ENCODE measurements at regions not wholly inside any gene's neighbourhood (a gene's known extent, or its start where the extent isn't known, plus 50 kb on each side); places are given as distances from the start of the nearest gene placed in this dataset.
"Not testable (repeated sequence)": the region's sequence is repeated elsewhere in the genome, so short reads cannot be mapped to it uniquely, and the experiment has no call there.

- no peaks in the 10 kb centered on the region for H3K27me3 ChIP-seq
- DNase-seq (ENCODE audit: low spot score in 2 of 2), result no peak
- H3K4me3 ChIP-seq, result no peak overlapping the region
- H3K4me1 ChIP-seq, result no peaks in the 10 kb centered on the region
- H3K36me3 ChIP-seq, result no peaks in the 10 kb centered on the region
- TF ChIP-seq, protein P1, sequence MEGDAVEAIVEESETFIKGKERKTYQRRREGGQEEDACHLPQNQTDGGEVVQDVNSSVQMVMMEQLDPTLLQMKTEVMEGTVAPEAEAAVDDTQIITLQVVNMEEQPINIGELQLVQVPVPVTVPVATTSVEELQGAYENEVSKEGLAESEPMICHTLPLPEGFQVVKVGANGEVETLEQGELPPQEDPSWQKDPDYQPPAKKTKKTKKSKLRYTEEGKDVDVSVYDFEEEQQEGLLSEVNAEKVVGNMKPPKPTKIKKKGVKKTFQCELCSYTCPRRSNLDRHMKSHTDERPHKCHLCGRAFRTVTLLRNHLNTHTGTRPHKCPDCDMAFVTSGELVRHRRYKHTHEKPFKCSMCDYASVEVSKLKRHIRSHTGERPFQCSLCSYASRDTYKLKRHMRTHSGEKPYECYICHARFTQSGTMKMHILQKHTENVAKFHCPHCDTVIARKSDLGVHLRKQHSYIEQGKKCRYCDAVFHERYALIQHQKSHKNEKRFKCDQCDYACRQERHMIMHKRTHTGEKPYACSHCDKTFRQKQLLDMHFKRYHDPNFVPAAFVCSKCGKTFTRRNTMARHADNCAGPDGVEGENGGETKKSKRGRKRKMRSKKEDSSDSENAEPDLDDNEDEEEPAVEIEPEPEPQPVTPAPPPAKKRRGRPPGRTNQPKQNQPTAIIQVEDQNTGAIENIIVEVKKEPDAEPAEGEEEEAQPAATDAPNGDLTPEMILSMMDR (IDR thresholded peaks at IDR 0.05), result no peak
- TF ChIP-seq EP300 (IDR thresholded peaks at IDR 0.05) (no peak), POLR2A (IDR thresholded peaks at IDR 0.05) (no peak), POLR2AphosphoS5 (IDR thresholded peaks at IDR 0.05) (no peak)
- H3K9me3 ChIP-seq, result peaks cover 13% of the 10 kb centered on the region
- H3K27ac ChIP-seq, result no peak overlapping the region
These were observed 218.6 kb upstream of the DMRTA1 start for GRCh38 chr9:22227986-22228385.

- Histone ChIP-seq H3K27me3 (no peaks in the 10 kb centered on the region), H3K9me3 (peaks cover 13% of the 10 kb centered on the region), H3K4me3 (no peak overlapping the region), H3K27ac (no peak overlapping the region), H3K4me1 (no peaks in the 10 kb centered on the region), H3K36me3 (no peaks in the 10 kb centered on the region)
- no peak for TF ChIP-seq POLR2A (IDR thresholded peaks at IDR 0.05)
- TF ChIP-seq EP300 (IDR thresholded peaks at IDR 0.05), result no peak
- TF ChIP-seq POLR2AphosphoS5 (IDR thresholded peaks at IDR 0.05), result no peak
- TF ChIP-seq, protein P1 (IDR thresholded peaks at IDR 0.05), result no peak
- WGBS, result 41% methylated on average over 3 of the region's 3 CpGs
- DNase-seq (ENCODE audit: low spot score in 2 of 2), result no peak
These were observed 218.1 kb upstream of the DMRTA1 start for GRCh38 chr9:22228542-22228941.

DNA sequence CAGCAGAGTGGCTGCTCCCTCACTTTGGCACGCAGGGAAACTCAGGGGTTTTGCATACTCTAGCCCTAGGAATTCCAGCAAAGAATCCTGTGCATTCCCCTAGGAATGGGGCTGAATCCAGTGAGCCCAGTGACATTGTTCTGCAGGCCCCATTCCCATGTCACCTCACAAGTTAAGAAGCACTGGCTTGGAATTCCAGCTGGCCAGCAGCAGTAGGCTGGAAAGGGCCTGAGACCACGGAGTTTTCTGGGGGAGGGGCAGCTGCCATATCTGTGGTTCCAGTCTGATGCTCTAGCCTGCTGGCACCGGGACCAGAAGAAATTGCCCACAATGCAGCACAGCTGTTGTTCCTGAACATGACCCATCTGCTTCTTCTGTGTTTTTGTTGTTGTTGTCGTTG lies 217.6 kb upstream of the DMRTA1 start:
- H3K9me3 ChIP-seq, result peaks cover 13% of the 10 kb centered on the region
- no peak for DNase-seq (ENCODE audit: low spot score in 2 of 2)
- H3K4me1 ChIP-seq, result no peaks in the 10 kb centered on the region
- TF ChIP-seq, protein P1 (IDR thresholded peaks at IDR 0.05), result no peak
- TF ChIP-seq EP300 (IDR thresholded peaks at IDR 0.05) (no peak), POLR2A (IDR thresholded peaks at IDR 0.05) (no peak), POLR2AphosphoS5 (IDR thresholded peaks at IDR 0.05) (no peak)
- H3K27ac ChIP-seq, result no peak overlapping the region
- WGBS, result 79% methylated on average over 4 of the region's 4 CpGs
- no peak overlapping the region for H3K4me3 ChIP-seq
- H3K27me3 ChIP-seq, result no peaks in the 10 kb centered on the region
- H3K36me3 ChIP-seq, result no peaks in the 10 kb centered on the region

GRCh38 chr9:22231309-22231708 lies 215.3 kb upstream of the DMRTA1 start:
- not testable (repeated sequence) for H3K9me3 ChIP-seq; H3K4me3 ChIP-seq; H3K27ac ChIP-seq; DNase-seq (ENCODE audit: low spot score in 2 of 2); H3K36me3 ChIP-seq; H3K27me3 ChIP-seq; H3K4me1 ChIP-seq

- TF ChIP-seq, protein P1 (IDR thresholded peaks at IDR 0.05), result no peak
- TF ChIP-seq EP300 (IDR thresholded peaks at IDR 0.05) (no peak), POLR2AphosphoS5 (IDR thresholded peaks at IDR 0.05) (no peak), POLR2A (IDR thresholded peaks at IDR 0.05) (no peak)
- no peaks in the 10 kb centered on the region for H3K4me1 ChIP-seq
- no peak overlapping the region for H3K4me3 ChIP-seq
- WGBS, result 59% methylated on average over 1 of the region's 1 CpG
- DNase-seq (ENCODE audit: low spot score in 2 of 2), result no peak
- H3K27me3 ChIP-seq, result no peaks in the 10 kb centered on the region
- H3K36me3 ChIP-seq, result no peaks in the 10 kb centered on the region
- peaks cover 7% of the 10 kb centered on the region for H3K9me3 ChIP-seq
- no peak overlapping the region for H3K27ac ChIP-seq
These were observed 213.7 kb upstream of the DMRTA1 start for GRCh38 chr9:22232971-22233370.

All from suprapubic skin (tissue), 4 donors.